SK-N-DZ (cell line): ENCODE measurements at regions not wholly inside any gene's neighbourhood (a gene's known extent, or its start where the extent isn't known, plus 50 kb on each side); places are given as distances from the start of the nearest gene placed in this dataset.
"Not testable (repeated sequence)": the region's sequence is repeated elsewhere in the genome, so short reads cannot be mapped to it uniquely, and the experiment has no call there.

ENCODE experiments used
- DNase-seq: peaks from one replicate; pipeline ENCODE4 v3.0.0-alpha.2; 2015; ENCODE audit warnings: low spot score

- no peak for DNase-seq
These were observed 696.3 kb upstream of the USP15 start for GRCh38 chr12:61563665-61564450.

GRCh38 chr12:61564466-61564865 is 695.7 kb upstream of the USP15 start:
- DNase-seq: no peak

- DNase-seq: no peak
These were observed 694.0 kb upstream of the USP15 start for GRCh38 chr12:61566183-61566582.

GRCh38 chr12:61574339-61574738 is 685.9 kb upstream of the USP15 start:
- DNase-seq: no peak

- DNase-seq: no peak
These were observed 675.3 kb upstream of the USP15 start for GRCh38 chr12:61584943-61585342.

GRCh38 chr12:61590864-61591263 is 669.3 kb upstream of the USP15 start:
- not testable (repeated sequence) for DNase-seq

- DNase-seq: no peak
These were observed 650.1 kb upstream of the USP15 start for GRCh38 chr12:61610143-61610542.

- peak; percentile 20 for DNase-seq
These were observed 630.5 kb upstream of the USP15 start for GRCh38 chr12:61629702-61630101.

GRCh38 chr12:61646639-61647038 is 613.6 kb upstream of the USP15 start:
- no peak for DNase-seq

- DNase-seq: no peak
These were observed 612.6 kb upstream of the USP15 start for GRCh38 chr12:61647566-61647965.

GRCh38 chr12:61652265-61652664 is 607.9 kb upstream of the USP15 start:
- DNase-seq: no peak

GRCh38 chr12:61654698-61655097 is 605.5 kb upstream of the USP15 start:
- DNase-seq: peak; percentile 7

GRCh38 chr12:61655241-61655640 is 605.0 kb upstream of the USP15 start:
- no peak for DNase-seq

- no peak for DNase-seq
These were observed 592.5 kb upstream of the USP15 start for GRCh38 chr12:61667676-61668075.

GRCh38 chr12:61676520-61676919 is 583.7 kb upstream of the USP15 start:
- DNase-seq: no peak

GRCh38 chr12:61687407-61687806 is 572.8 kb upstream of the USP15 start:
- DNase-seq: no peak

GRCh38 chr12:61694214-61694613 is 566.0 kb upstream of the USP15 start:
- no peak for DNase-seq

- DNase-seq: no peak
These were observed 558.7 kb upstream of the USP15 start for GRCh38 chr12:61701471-61701870.

GRCh38 chr12:61706783-61707182 is 553.4 kb upstream of the USP15 start:
- no peak for DNase-seq

- no peak for DNase-seq
These were observed 547.1 kb upstream of the USP15 start for GRCh38 chr12:61713121-61713520.

- DNase-seq: no peak
These were observed 542.2 kb upstream of the USP15 start for GRCh38 chr12:61717986-61718385.

GRCh38 chr12:61739925-61740324 is 520.3 kb upstream of the USP15 start:
- DNase-seq: peak; percentile 55

- no peak for DNase-seq
These were observed 509.6 kb upstream of the USP15 start for GRCh38 chr12:61750604-61751003.

GRCh38 chr12:61754214-61754613 is 506.0 kb upstream of the USP15 start:
- no peak for DNase-seq
